A549 (cell line): ENCODE measurements at regions not wholly inside any gene's neighbourhood (a gene's known extent, or its start where the extent isn't known, plus 50 kb on each side); places are given as distances from the start of the nearest gene placed in this dataset.

Experiments
- ATAC-seq, 2 experiments: fragments of 200-7000 bp in 1 of 2; fragments of >200 bp in 1 of 2; cut with Nextera tagmentation in 1 of 2; cut with Tn5 transposase in 1 of 2; 3 replicates each; pipeline versions ENCODE4 v1.8.0 to v1.9.1; 2018 to 2020; ENCODE audit warnings: mild to moderate bottlenecking in 1 of 2, moderate library complexity in 1 of 2
- CTCF ChIA-PET: fragments of 300-600 bp; sonication (Branson Sonifier 250); formaldehyde crosslinking; extraction: SDS; loops from one replicate; lab custom pipeline; 2021; ENCODE audit warnings: antibody characterized with exemption, inconsistent platforms; lab: Yijun Ruan, JAX
- POLR2A ChIA-PET: fragments of 350-600 bp; formaldehyde crosslinking; extraction: SDS; loops from one replicate; lab custom pipeline; 2021; ENCODE audit warnings: antibody characterized with exemption, inconsistent platforms; lab: Yijun Ruan, JAX
- DNase-seq, 2 experiments: peaks; one replicate each; pipeline versions ENCODE4 v3.0.0 to v3.0.0-alpha.2; 2011 to 2016; ENCODE audit warnings: low read depth in 1 of 2, low spot score in 1 of 2
- FAIRE-seq: peaks from 2 replicates; lab custom pipeline; 2011; peaks lifted over from hg19 to GRCh38; lab: Jason Lieb, UNC
- H3K27ac ChIP-seq, 2 experiments: fragments of >200 bp; sonication (Bioruptor Twin); formaldehyde crosslinking; 3 replicates each; pipeline ENCODE4 v1.5.1; 2016 to 2017
- H3K4me1 ChIP-seq: fragments of >200 bp; sonication (Bioruptor Twin); formaldehyde crosslinking; 3 replicates; pipeline ENCODE4 v1.6.1; 2016
- H3K4me2 ChIP-seq: fragments of >200 bp; sonication (Bioruptor Twin); formaldehyde crosslinking; 3 replicates; pipeline ENCODE4 v1.6.1; 2016
- H3K4me3 ChIP-seq: fragments of >200 bp; sonication (Bioruptor Twin); formaldehyde crosslinking; 3 replicates; pipeline ENCODE4 v1.5.1; 2016
- H3K9me3 ChIP-seq: fragments of >200 bp; sonication (Bioruptor Twin); formaldehyde crosslinking; 3 replicates; pipeline ENCODE4 v1.6.1; 2016
- CBX8 ChIP-seq: fragments of 200-600 bp; sonication (generic); IDR thresholded peaks from 2 replicates; pipeline ENCODE4 v1.6.1; 2016
- EHF ChIP-seq: fragments of 250-450 bp; sonication (Bioruptor Pico); IDR thresholded peaks from 2 replicates; pipeline ENCODE4 v1.5.0; 2020; ENCODE audit warnings: mild to moderate bottlenecking
- FOSB ChIP-seq: fragments of 250-450 bp; sonication (Bioruptor Pico); IDR thresholded peaks from 2 replicates; pipeline ENCODE4 v1.5.0; 2020; ENCODE audit warnings: mild to moderate bottlenecking, moderate library complexity
- GATA3 ChIP-seq: IDR thresholded peaks from 2 replicates; pipeline ENCODE4 v1.6.1; 2012; ENCODE audit warnings: borderline replicate concordance
- HOXA7 ChIP-seq: fragments of 250-450 bp; sonication (Bioruptor Pico); IDR thresholded peaks from 2 replicates; pipeline ENCODE4 v1.5.0; 2020; ENCODE audit warnings: mild to moderate bottlenecking, moderate library complexity
- KDM5A ChIP-seq: fragments of 200-600 bp; sonication (generic); IDR thresholded peaks from 2 replicates; pipeline ENCODE4 v1.6.1; 2016; ENCODE audit warnings: antibody characterized with exemption, mild to moderate bottlenecking
- MAFK ChIP-seq: fragments of 450-650 bp; IDR thresholded peaks from 2 replicates; pipeline ENCODE4 v1.6.1; 2014; ENCODE audit not compliant: partially characterized antibody
- MYC ChIP-seq: IDR thresholded peaks from 2 replicates; pipeline ENCODE4 v1.6.1; 2012; ENCODE audit warnings: mild to moderate bottlenecking, inconsistent platforms, low read length, improper control_type of control experiment, borderline replicate concordance
- POLR2AphosphoS2 ChIP-seq: conservative IDR thresholded peaks from 2 replicates; pipeline ENCODE4 v1.6.1; 2012; ENCODE audit warnings: low read length, improper control_type of control experiment, inconsistent platforms
- RARB ChIP-seq: fragments of 250-450 bp; sonication (Bioruptor Pico); IDR thresholded peaks from 2 replicates; pipeline ENCODE4 v1.8.0; 2021; ENCODE audit warnings: mild to moderate bottlenecking, moderate library complexity
- RCOR1 ChIP-seq: fragments of 150-350 bp; IDR thresholded peaks from 2 replicates; pipeline ENCODE4 v1.6.1; 2014; ENCODE audit warnings: antibody characterized with exemption, low read length, low read depth
- RFX5 ChIP-seq: fragments of 450-650 bp; IDR thresholded peaks from 2 replicates; pipeline ENCODE4 v1.7.1; 2014; ENCODE audit warnings: antibody characterized with exemption, mild to moderate bottlenecking, moderate library complexity
- RNF2 ChIP-seq: fragments of 200-600 bp; sonication (generic); IDR thresholded peaks from 2 replicates; pipeline ENCODE4 v1.6.1; 2016; ENCODE audit warnings: low read depth, mild to moderate bottlenecking, antibody characterized with exemption, moderate library complexity, borderline replicate concordance
- SREBF2 ChIP-seq: fragments of 450-650 bp; IDR thresholded peaks from 2 replicates; pipeline ENCODE4 v1.6.1; 2014; ENCODE audit warnings: mild to moderate bottlenecking, moderate library complexity
- ZC3H11A ChIP-seq: fragments of 450-650 bp; IDR thresholded peaks from 2 replicates; pipeline ENCODE4 v1.6.1; 2014; ENCODE audit warnings: antibody characterized with exemption, mild to moderate bottlenecking
- ZFP36 ChIP-seq: fragments of 450-650 bp; IDR thresholded peaks from 2 replicates; pipeline ENCODE4 v1.6.1; 2014; ENCODE audit warnings: borderline replicate concordance; ENCODE audit not compliant: partially characterized antibody
- WGBS: methylation state at CpG from one replicate; pipeline ENCODE4 v1.1.6; 2017; ENCODE audit errors: missing lambda C conversion rate; 5-methylcytosine and 5-hydroxymethylcytosine counted together
- TF ChIP-seq, protein P1 (sequence below): IDR thresholded peaks from 2 replicates; pipeline ENCODE4 v1.6.1; 2012; ENCODE audit warnings: low read depth, borderline replicate concordance
- TF ChIP-seq, protein P2 (sequence below): fragments of 200-600 bp; sonication (generic); IDR thresholded peaks from 2 replicates; pipeline ENCODE4 v1.6.1; 2016; ENCODE audit warnings: antibody characterized with exemption, mild to moderate bottlenecking, moderate library complexity
- TF ChIP-seq, protein P3 (sequence below): IDR thresholded peaks from 2 replicates; pipeline ENCODE4 v1.6.1; 2012
- TF ChIP-seq, protein P4 (sequence below): fragments of >200 bp; sonication (Bioruptor Twin); formaldehyde crosslinking; IDR thresholded peaks from 3 replicates; pipeline ENCODE4 v1.6.1; 2016

DNA sequence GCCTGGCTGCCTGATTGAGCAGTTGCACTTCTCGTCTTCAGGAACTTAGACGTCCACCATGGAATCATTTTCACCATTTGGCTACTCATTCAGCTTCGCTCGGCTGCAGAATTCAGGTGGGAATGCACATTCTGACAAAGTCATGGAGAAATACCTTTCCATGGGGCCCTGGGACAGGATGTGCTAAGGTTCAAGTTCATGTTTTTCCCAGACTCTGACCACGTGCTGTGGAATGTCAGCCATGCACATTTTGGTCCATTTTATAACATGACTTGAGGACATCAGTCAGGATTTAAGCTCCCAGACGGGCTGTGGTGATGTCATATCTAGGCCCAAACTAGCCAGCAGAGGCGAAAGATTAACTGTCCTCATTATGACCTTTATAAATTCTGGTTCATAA lies 205.3 kb downstream of the TBXT start:
- WGBS = 78% methylated on average over 7 of the region's 7 CpGs
- DNase-seq (no peak), ATAC-seq (no peak), FAIRE-seq (no peak)
- POLR2A ChIA-PET = no interaction called here
- H3K9me3 ChIP-seq = no peaks in the 10 kb centered on the region
- H3K27ac ChIP-seq = 0 out of 6 replicates have a peak overlapping the region, but pooled peaks of 1 of the 2 experiments have one; percentile 0
- TF ChIP-seq, protein P1, sequence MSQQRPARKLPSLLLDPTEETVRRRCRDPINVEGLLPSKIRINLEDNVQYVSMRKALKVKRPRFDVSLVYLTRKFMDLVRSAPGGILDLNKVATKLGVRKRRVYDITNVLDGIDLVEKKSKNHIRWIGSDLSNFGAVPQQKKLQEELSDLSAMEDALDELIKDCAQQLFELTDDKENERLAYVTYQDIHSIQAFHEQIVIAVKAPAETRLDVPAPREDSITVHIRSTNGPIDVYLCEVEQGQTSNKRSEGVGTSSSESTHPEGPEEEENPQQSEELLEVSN = no peak
- TF ChIP-seq RCOR1 = no peak
- no peak for TF ChIP-seq GATA3
- TF ChIP-seq, protein P2, sequence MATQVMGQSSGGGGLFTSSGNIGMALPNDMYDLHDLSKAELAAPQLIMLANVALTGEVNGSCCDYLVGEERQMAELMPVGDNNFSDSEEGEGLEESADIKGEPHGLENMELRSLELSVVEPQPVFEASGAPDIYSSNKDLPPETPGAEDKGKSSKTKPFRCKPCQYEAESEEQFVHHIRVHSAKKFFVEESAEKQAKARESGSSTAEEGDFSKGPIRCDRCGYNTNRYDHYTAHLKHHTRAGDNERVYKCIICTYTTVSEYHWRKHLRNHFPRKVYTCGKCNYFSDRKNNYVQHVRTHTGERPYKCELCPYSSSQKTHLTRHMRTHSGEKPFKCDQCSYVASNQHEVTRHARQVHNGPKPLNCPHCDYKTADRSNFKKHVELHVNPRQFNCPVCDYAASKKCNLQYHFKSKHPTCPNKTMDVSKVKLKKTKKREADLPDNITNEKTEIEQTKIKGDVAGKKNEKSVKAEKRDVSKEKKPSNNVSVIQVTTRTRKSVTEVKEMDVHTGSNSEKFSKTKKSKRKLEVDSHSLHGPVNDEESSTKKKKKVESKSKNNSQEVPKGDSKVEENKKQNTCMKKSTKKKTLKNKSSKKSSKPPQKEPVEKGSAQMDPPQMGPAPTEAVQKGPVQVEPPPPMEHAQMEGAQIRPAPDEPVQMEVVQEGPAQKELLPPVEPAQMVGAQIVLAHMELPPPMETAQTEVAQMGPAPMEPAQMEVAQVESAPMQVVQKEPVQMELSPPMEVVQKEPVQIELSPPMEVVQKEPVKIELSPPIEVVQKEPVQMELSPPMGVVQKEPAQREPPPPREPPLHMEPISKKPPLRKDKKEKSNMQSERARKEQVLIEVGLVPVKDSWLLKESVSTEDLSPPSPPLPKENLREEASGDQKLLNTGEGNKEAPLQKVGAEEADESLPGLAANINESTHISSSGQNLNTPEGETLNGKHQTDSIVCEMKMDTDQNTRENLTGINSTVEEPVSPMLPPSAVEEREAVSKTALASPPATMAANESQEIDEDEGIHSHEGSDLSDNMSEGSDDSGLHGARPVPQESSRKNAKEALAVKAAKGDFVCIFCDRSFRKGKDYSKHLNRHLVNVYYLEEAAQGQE = no peak
- no peak overlapping the region for H3K4me3 ChIP-seq
- H3K4me1 ChIP-seq = peaks cover 91% of the 10 kb centered on the region
- CTCF ChIA-PET = interaction anchor here (0.6 to 1.5 kb wide), 2 partner anchors 11 to 77 kb away, joined by 3 to 4 read pairs; no protein-coding TSS in a partner anchor
- peak overlapping the region; percentile 39; the same call in 1 of the 3 replicates for H3K4me2 ChIP-seq

DNA sequence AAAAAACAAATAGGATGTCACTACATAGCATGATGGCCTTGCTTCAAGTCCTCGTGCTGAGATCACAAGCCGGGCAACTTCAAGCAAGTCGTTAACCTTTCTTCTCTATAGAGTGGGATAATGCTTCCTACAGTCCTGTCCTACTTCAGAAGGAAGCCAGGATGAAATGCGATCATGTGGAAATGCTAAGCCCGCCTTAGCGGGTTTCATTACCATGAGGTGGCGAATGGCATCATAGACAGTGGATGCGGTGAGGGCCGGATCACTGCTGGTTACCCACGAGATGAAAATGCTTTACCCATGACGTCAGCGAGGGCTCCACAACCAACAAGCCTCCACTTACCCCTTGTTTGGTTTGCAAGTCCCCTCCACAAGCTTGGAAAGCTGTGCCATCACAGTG lies 206.4 kb downstream of the TBXT start:
- Histone ChIP-seq H3K9me3 (no peaks in the 10 kb centered on the region), H3K4me3 (no peak overlapping the region), H3K27ac (0 out of 6 replicates have a peak overlapping the region, but pooled peaks of 1 of the 2 experiments have one; percentile 11), H3K4me2 (no peak overlapping the region), H3K4me1 (peaks cover 85% of the 10 kb centered on the region)
- ATAC-seq (no peak), FAIRE-seq (no peak), DNase-seq (no peak)
- TF ChIP-seq ZFP36 (no peak), SREBF2 (no peak), RNF2 (no peak), EHF (CRISPR knock-in tag) (no peak)
- TF ChIP-seq, protein P3, sequence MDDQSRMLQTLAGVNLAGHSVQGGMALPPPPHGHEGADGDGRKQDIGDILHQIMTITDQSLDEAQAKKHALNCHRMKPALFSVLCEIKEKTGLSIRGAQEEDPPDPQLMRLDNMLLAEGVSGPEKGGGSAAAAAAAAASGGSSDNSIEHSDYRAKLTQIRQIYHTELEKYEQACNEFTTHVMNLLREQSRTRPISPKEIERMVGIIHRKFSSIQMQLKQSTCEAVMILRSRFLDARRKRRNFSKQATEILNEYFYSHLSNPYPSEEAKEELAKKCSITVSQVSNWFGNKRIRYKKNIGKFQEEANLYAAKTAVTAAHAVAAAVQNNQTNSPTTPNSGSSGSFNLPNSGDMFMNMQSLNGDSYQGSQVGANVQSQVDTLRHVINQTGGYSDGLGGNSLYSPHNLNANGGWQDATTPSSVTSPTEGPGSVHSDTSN = no peak
- POLR2A ChIA-PET = no interaction called here
- CTCF ChIA-PET = no interaction called here
- 86% methylated on average over 9 of the region's 12 CpGs for WGBS

DNA sequence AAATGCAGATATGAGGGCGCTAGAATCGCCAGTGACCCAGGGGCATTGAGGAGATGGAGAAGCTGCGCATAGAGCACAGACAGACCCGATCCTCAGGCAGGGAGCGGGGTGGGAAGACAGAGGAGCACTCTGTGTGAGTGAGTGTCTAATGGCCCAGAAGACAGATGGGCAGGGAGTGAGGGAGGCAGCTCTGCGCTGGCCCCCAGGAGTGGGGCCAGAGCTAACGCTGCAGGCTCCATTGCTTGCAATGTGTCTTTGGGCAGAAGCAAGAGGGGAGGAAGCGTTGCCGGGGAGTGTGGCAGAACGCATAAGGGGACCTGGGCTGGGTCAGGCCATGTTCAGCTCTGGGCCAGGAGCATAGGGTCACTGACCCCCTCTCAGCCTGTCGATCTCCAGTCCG lies 207.0 kb downstream of the TBXT start:
- no peak for DNase-seq
- H3K4me3 ChIP-seq = no peak overlapping the region

DNA sequence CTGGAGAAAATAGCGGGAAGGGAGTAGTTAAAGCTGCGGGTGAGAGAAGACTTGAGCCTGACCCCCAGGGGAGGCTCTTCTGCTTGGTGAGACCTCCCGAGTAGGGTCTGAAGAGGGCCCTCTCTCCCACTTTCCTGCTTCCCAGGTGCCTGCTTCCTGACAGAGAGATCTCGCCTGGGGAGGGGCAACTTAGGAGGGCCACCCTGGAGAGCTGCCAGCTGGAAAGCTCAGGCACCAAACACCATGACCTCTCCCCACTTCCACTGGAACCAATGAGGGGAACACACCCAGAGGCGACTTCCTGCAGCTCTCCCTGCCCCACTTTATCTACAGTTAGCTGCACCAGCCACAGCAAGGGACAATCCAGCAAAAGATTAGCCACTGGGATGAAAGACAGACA lies 208.0 kb downstream of the TBXT start:
- peaks cover 81% of the 10 kb centered on the region for H3K4me1 ChIP-seq
- FAIRE-seq (no peak), DNase-seq (no peak), ATAC-seq (no peak; a peak in 1 of 6 replicates)
- H3K9me3 ChIP-seq = no peaks in the 10 kb centered on the region
- 0 out of 3 replicates have a peak overlapping the region, but pooled peaks have one; percentile 4 for H3K4me2 ChIP-seq
- CTCF ChIA-PET = interaction anchor here (1.3 kb wide), 1 partner anchor 138 kb away, joined by 7 read pairs; no protein-coding TSS in a partner anchor
- H3K4me3 ChIP-seq = no peak overlapping the region
- WGBS = 86% methylated on average over 5 of the region's 5 CpGs
- POLR2A ChIA-PET = no interaction called here
- peak overlapping the region in 1 of 2 experiments; percentile 42; a peak in 1 of 6 replicates for H3K27ac ChIP-seq
- TF ChIP-seq FOSB (CRISPR knock-in tag) (no peak), RFX5 (no peak), KDM5A (no peak), HOXA7 (CRISPR knock-in tag) (no peak), CBX8 (no peak), ZC3H11A (no peak), MYC (no peak), RARB (CRISPR knock-in tag) (no peak), MAFK (no peak)
- TF ChIP-seq, protein P4, sequence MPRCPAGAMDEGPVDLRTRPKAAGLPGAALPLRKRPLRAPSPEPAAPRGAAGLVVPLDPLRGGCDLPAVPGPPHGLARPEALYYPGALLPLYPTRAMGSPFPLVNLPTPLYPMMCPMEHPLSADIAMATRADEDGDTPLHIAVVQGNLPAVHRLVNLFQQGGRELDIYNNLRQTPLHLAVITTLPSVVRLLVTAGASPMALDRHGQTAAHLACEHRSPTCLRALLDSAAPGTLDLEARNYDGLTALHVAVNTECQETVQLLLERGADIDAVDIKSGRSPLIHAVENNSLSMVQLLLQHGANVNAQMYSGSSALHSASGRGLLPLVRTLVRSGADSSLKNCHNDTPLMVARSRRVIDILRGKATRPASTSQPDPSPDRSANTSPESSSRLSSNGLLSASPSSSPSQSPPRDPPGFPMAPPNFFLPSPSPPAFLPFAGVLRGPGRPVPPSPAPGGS = no peak
- TF ChIP-seq, protein P2 = no peak

More for the DNA sequence above, 207.0 kb downstream of the TBXT start:
- CTCF ChIA-PET = interaction anchor here (1.3 kb wide), 1 partner anchor 137 kb away, joined by 7 read pairs; no protein-coding TSS in a partner anchor
- ATAC-seq (peak in 1 of 2 experiments; percentile 12; a peak in 3 of 6 replicates), FAIRE-seq (no peak)
- H3K9me3 ChIP-seq = no peaks in the 10 kb centered on the region
- POLR2A ChIA-PET = no interaction called here
- H3K4me1 ChIP-seq = peaks cover 82% of the 10 kb centered on the region
- WGBS = 93% methylated on average over 10 of the region's 12 CpGs
- H3K4me2 ChIP-seq = no peak overlapping the region
- TF ChIP-seq POLR2AphosphoS2 = peak; percentile 81; the same call in 1 of the 2 replicates
- no peak for TF ChIP-seq HOXA7 (CRISPR knock-in tag)
- H3K27ac ChIP-seq = no peak overlapping the region
